A549 (cell line): ENCODE measurements at regions not wholly inside any gene's neighbourhood (a gene's known extent, or its start where the extent isn't known, plus 50 kb on each side); places are given as distances from the start of the nearest gene placed in this dataset.

ENCODE experiments used
- ATAC-seq, 2 experiments: fragments of 200-7000 bp in 1 of 2; fragments of >200 bp in 1 of 2; cut with Nextera tagmentation in 1 of 2; cut with Tn5 transposase in 1 of 2; 3 replicates each; pipeline versions ENCODE4 v1.8.0 to v1.9.1; 2018 to 2020; ENCODE audit warnings: mild to moderate bottlenecking in 1 of 2, moderate library complexity in 1 of 2
- CTCF ChIA-PET: fragments of 300-600 bp; sonication (Branson Sonifier 250); formaldehyde crosslinking; extraction: SDS; loops from one replicate; lab custom pipeline; 2021; ENCODE audit warnings: antibody characterized with exemption, inconsistent platforms; lab: Yijun Ruan, JAX
- POLR2A ChIA-PET: fragments of 350-600 bp; formaldehyde crosslinking; extraction: SDS; loops from one replicate; lab custom pipeline; 2021; ENCODE audit warnings: antibody characterized with exemption, inconsistent platforms; lab: Yijun Ruan, JAX
- DNase-seq, 2 experiments: peaks; one replicate each; pipeline versions ENCODE4 v3.0.0 to v3.0.0-alpha.2; 2011 to 2016; ENCODE audit warnings: low read depth in 1 of 2, low spot score in 1 of 2
- FAIRE-seq: peaks from 2 replicates; lab custom pipeline; 2011; peaks lifted over from hg19 to GRCh38; lab: Jason Lieb, UNC
- H3K27ac ChIP-seq, 2 experiments: fragments of >200 bp; sonication (Bioruptor Twin); formaldehyde crosslinking; 3 replicates each; pipeline ENCODE4 v1.5.1; 2016 to 2017
- H3K4me1 ChIP-seq: fragments of >200 bp; sonication (Bioruptor Twin); formaldehyde crosslinking; 3 replicates; pipeline ENCODE4 v1.6.1; 2016
- H3K4me2 ChIP-seq: fragments of >200 bp; sonication (Bioruptor Twin); formaldehyde crosslinking; 3 replicates; pipeline ENCODE4 v1.6.1; 2016
- H3K4me3 ChIP-seq: fragments of >200 bp; sonication (Bioruptor Twin); formaldehyde crosslinking; 3 replicates; pipeline ENCODE4 v1.5.1; 2016
- H3K9me3 ChIP-seq: fragments of >200 bp; sonication (Bioruptor Twin); formaldehyde crosslinking; 3 replicates; pipeline ENCODE4 v1.6.1; 2016
- CBX2 ChIP-seq: fragments of 200-600 bp; sonication (generic); IDR thresholded peaks from 2 replicates; pipeline ENCODE4 v1.6.1; 2016; ENCODE audit warnings: low read depth, mild to moderate bottlenecking, borderline replicate concordance
- CBX8 ChIP-seq: fragments of 200-600 bp; sonication (generic); IDR thresholded peaks from 2 replicates; pipeline ENCODE4 v1.6.1; 2016
- EHMT2 ChIP-seq: fragments of 200-600 bp; sonication (generic); IDR thresholded peaks from 2 replicates; pipeline ENCODE4 v1.6.1; 2016; ENCODE audit warnings: antibody characterized with exemption, low read depth, mild to moderate bottlenecking, moderate library complexity
- ELK1 ChIP-seq: fragments of 150-350 bp; IDR thresholded peaks from 2 replicates; pipeline ENCODE4 v1.6.1; 2014; ENCODE audit warnings: low read depth, mild to moderate bottlenecking, low read length
- EP300 ChIP-seq, 2 experiments: fragments of >200 bp; sonication (Bioruptor Twin); formaldehyde crosslinking; IDR thresholded peaks; 2 replicates in 1 of 2; 3 replicates in 1 of 2; pipeline ENCODE4 v1.6.1; 2016 to 2017
- FOSB ChIP-seq: fragments of 250-450 bp; sonication (Bioruptor Pico); IDR thresholded peaks from 2 replicates; pipeline ENCODE4 v1.5.0; 2020; ENCODE audit warnings: mild to moderate bottlenecking, moderate library complexity
- FOSL2 ChIP-seq, 2 experiments: fragments of 450-650 bp in 1 of 2; fragments of >200 bp in 1 of 2; sonication (Bioruptor Twin) in 1 of 2; formaldehyde crosslinking; IDR thresholded peaks; 2 replicates each; pipeline versions ENCODE4 v1.5.0 to v1.6.1; 2016 to 2020; ENCODE audit warnings: mild to moderate bottlenecking in 1 of 2, moderate library complexity in 1 of 2
- FOXS1 ChIP-seq: fragments of 250-450 bp; sonication (Bioruptor Pico); IDR thresholded peaks from 2 replicates; pipeline ENCODE4 v1.5.0; 2020; ENCODE audit warnings: mild to moderate bottlenecking, moderate library complexity
- HES2 ChIP-seq: fragments of >200 bp; sonication (Bioruptor Twin); formaldehyde crosslinking; IDR thresholded peaks from 2 replicates; pipeline ENCODE4 v1.6.1; 2016
- HEYL ChIP-seq: fragments of 250-450 bp; sonication (Bioruptor Pico); IDR thresholded peaks from 2 replicates; pipeline ENCODE4 v1.8.0; 2021; ENCODE audit warnings: mild to moderate bottlenecking, moderate library complexity
- HOXA7 ChIP-seq: fragments of 250-450 bp; sonication (Bioruptor Pico); IDR thresholded peaks from 2 replicates; pipeline ENCODE4 v1.5.0; 2020; ENCODE audit warnings: mild to moderate bottlenecking, moderate library complexity
- HOXB13 ChIP-seq: fragments of 250-450 bp; sonication (Bioruptor Pico); IDR thresholded peaks from 2 replicates; pipeline ENCODE4 v1.5.0; 2020; ENCODE audit warnings: low read depth, mild to moderate bottlenecking, moderate library complexity
- HOXB5 ChIP-seq: fragments of 250-450 bp; sonication (Bioruptor Pico); IDR thresholded peaks from 2 replicates; pipeline ENCODE4 v1.5.0; 2020; ENCODE audit warnings: mild to moderate bottlenecking, moderate library complexity
- JUNB ChIP-seq: fragments of >200 bp; sonication (Bioruptor Twin); formaldehyde crosslinking; IDR thresholded peaks from 2 replicates; pipeline ENCODE4 v1.6.1; 2016
- KDM5A ChIP-seq: fragments of 200-600 bp; sonication (generic); IDR thresholded peaks from 2 replicates; pipeline ENCODE4 v1.6.1; 2016; ENCODE audit warnings: antibody characterized with exemption, mild to moderate bottlenecking
- PHF8 ChIP-seq: fragments of 200-600 bp; sonication (generic); IDR thresholded peaks from 2 replicates; pipeline ENCODE4 v1.6.1; 2016; ENCODE audit warnings: low read depth, mild to moderate bottlenecking, antibody characterized with exemption, moderate library complexity, borderline replicate concordance
- POLR2A ChIP-seq: IDR thresholded peaks from 2 replicates; pipeline ENCODE4 v1.6.1; 2012; ENCODE audit warnings: mild to moderate bottlenecking, low read length
- POLR2AphosphoS2 ChIP-seq: conservative IDR thresholded peaks from 2 replicates; pipeline ENCODE4 v1.6.1; 2012; ENCODE audit warnings: low read length, improper control_type of control experiment, inconsistent platforms
- RAD21 ChIP-seq, 2 experiments: fragments of >200 bp in 1 of 2; sonication (Bioruptor Twin) in 1 of 2; formaldehyde crosslinking in 1 of 2; IDR thresholded peaks in 1 of 2; conservative IDR thresholded peaks in 1 of 2; 2 replicates in 1 of 2; 3 replicates in 1 of 2; pipeline ENCODE4 v1.6.1; 2012 to 2018; ENCODE audit warnings: inconsistent platforms in 1 of 2
- RARB ChIP-seq: fragments of 250-450 bp; sonication (Bioruptor Pico); IDR thresholded peaks from 2 replicates; pipeline ENCODE4 v1.8.0; 2021; ENCODE audit warnings: mild to moderate bottlenecking, moderate library complexity
- REST ChIP-seq: fragments of 200-600 bp; sonication (generic); IDR thresholded peaks from 2 replicates; pipeline ENCODE4 v1.6.1; 2016; ENCODE audit warnings: antibody characterized with exemption, mild to moderate bottlenecking, moderate library complexity
- SMC3 ChIP-seq: fragments of >200 bp; sonication (Bioruptor Twin); formaldehyde crosslinking; IDR thresholded peaks from 3 replicates; pipeline ENCODE4 v1.6.1; 2018; ENCODE audit warnings: inconsistent platforms
- TFCP2L1 ChIP-seq: fragments of 250-450 bp; sonication (Bioruptor Pico); IDR thresholded peaks from 2 replicates; pipeline ENCODE4 v1.5.0; 2021; ENCODE audit warnings: mild to moderate bottlenecking
- ZC3H11A ChIP-seq: fragments of 450-650 bp; IDR thresholded peaks from 2 replicates; pipeline ENCODE4 v1.6.1; 2014; ENCODE audit warnings: antibody characterized with exemption, mild to moderate bottlenecking
- WGBS: methylation state at CpG from one replicate; pipeline ENCODE4 v1.1.6; 2017; ENCODE audit errors: missing lambda C conversion rate; 5-methylcytosine and 5-hydroxymethylcytosine counted together

- H3K4me1 ChIP-seq, result no peaks in the 10 kb centered on the region
- no peak for TF ChIP-seq PHF8
- TF ChIP-seq HOXB5, result no peak
- no peak for TF ChIP-seq REST
- TF ChIP-seq TFCP2L1, result no peak
- TF ChIP-seq ELK1, result no peak
- TF ChIP-seq FOSL2 (IDR thresholded peaks at IDR 0.05), result no peak
- no peak for TF ChIP-seq FOSL2 (CRISPR knock-in tag; IDR thresholded peaks at IDR 0.05)
- TF ChIP-seq KDM5A, result no peak
- no peak for TF ChIP-seq POLR2AphosphoS2
- TF ChIP-seq RAD21 (conservative IDR thresholded peaks at IDR 0.05 in 1 of 2, IDR thresholded peaks at IDR 0.05 in 1 of 2), result no peak
- TF ChIP-seq HES2, result no peak
- no peak for TF ChIP-seq POLR2A
- no peak for TF ChIP-seq JUNB
- no peak for TF ChIP-seq RARB (CRISPR knock-in tag)
- no peak for TF ChIP-seq SMC3
- TF ChIP-seq CBX8, result no peak
- no peak for TF ChIP-seq HOXA7
- no peak overlapping the region for H3K4me2 ChIP-seq
- ChIA-PET POLR2A (no interaction called here), CTCF (no interaction called here)
- no peak for ATAC-seq
- H3K4me3 ChIP-seq, result no peak overlapping the region
- no peak overlapping the region for H3K27ac ChIP-seq
- no peak for FAIRE-seq
- DNase-seq, result no peak
- 1% methylated on average over 3 of the region's 4 CpGs for WGBS
- H3K9me3 ChIP-seq, result no peaks in the 10 kb centered on the region
These were observed 652.3 kb upstream of the MGMT start for GRCh38 chr10:128814782-128815181.

GRCh38 chr10:128816726-128817125 lies 650.3 kb upstream of the MGMT start:
- CTCF ChIA-PET, result no interaction called here
- DNase-seq, result no peak
- POLR2A ChIA-PET, result no interaction called here
- 0% methylated on average over 2 of the region's 2 CpGs for WGBS
- Histone ChIP-seq H3K4me2 (no peak overlapping the region), H3K27ac (no peak overlapping the region), H3K9me3 (no peaks in the 10 kb centered on the region), H3K4me3 (no peak overlapping the region), H3K4me1 (no peaks in the 10 kb centered on the region)
- FAIRE-seq, result no peak
- no peak for ATAC-seq
- TF ChIP-seq HOXB13 (CRISPR knock-in tag) (no peak), CBX2 (no peak), EHMT2 (no peak), FOSB (CRISPR knock-in tag) (no peak), ZC3H11A (no peak), HEYL (CRISPR knock-in tag) (no peak), POLR2AphosphoS2 (no peak), EP300 (IDR thresholded peaks at IDR 0.05) (no peak), FOXS1 (CRISPR knock-in tag) (no peak)
- TF ChIP-seq, all 56 proteins: peak for 0
